H1 (cell line): ENCODE measurements at regions not wholly inside any gene's neighbourhood (a gene's known extent, or its start where the extent isn't known, plus 50 kb on each side); places are given as distances from the start of the nearest gene placed in this dataset.
A peak's percentile ranks its signal among the peaks of the same experiment; 100 is the strongest.

Source experiments
- BRCA1 ChIP-seq: IDR thresholded peaks from 2 replicates; pipeline ENCODE4 v1.6.1; 2012; ENCODE audit warnings: low read depth, low read length, improper control_type of control experiment
- GABPA ChIP-seq: IDR thresholded peaks from 2 replicates; pipeline ENCODE4 v1.6.1; 2011; ENCODE audit warnings: mild to moderate bottlenecking, low read length, moderate library complexity, borderline replicate concordance; ENCODE audit not compliant: insufficient read depth
- NRF1 ChIP-seq: IDR thresholded peaks from 2 replicates; pipeline ENCODE4 v1.6.1; 2011; ENCODE audit warnings: mild to moderate bottlenecking, low read depth, low read length, improper control_type of control experiment
- SP2 ChIP-seq: IDR thresholded peaks from 2 replicates; pipeline ENCODE4 v1.6.1; 2012; ENCODE audit warnings: mild to moderate bottlenecking, low read length, inconsistent platforms
- TF ChIP-seq, protein P1 (sequence below), 3 experiments: IDR thresholded peaks; 1 replicate in 2 of 3; 2 replicates in 1 of 3; pipeline versions ENCODE4 v1.5.1 to v1.6.1; 2011; ENCODE audit warnings: low read length in 3 of 3, mild to moderate bottlenecking in 3 of 3, inconsistent platforms in 2 of 3, low read depth in 1 of 3, moderate library complexity in 1 of 3; ENCODE audit not compliant: insufficient read depth in 1 of 3; ENCODE audit errors: control extremely low read depth in 1 of 3
- TF ChIP-seq, protein P2 (sequence below): IDR thresholded peaks from 2 replicates; pipeline ENCODE4 v1.6.1; 2011; ENCODE audit warnings: low read depth, mild to moderate bottlenecking, low read length; ENCODE audit not compliant: insufficient read depth

- TF ChIP-seq, protein P1, sequence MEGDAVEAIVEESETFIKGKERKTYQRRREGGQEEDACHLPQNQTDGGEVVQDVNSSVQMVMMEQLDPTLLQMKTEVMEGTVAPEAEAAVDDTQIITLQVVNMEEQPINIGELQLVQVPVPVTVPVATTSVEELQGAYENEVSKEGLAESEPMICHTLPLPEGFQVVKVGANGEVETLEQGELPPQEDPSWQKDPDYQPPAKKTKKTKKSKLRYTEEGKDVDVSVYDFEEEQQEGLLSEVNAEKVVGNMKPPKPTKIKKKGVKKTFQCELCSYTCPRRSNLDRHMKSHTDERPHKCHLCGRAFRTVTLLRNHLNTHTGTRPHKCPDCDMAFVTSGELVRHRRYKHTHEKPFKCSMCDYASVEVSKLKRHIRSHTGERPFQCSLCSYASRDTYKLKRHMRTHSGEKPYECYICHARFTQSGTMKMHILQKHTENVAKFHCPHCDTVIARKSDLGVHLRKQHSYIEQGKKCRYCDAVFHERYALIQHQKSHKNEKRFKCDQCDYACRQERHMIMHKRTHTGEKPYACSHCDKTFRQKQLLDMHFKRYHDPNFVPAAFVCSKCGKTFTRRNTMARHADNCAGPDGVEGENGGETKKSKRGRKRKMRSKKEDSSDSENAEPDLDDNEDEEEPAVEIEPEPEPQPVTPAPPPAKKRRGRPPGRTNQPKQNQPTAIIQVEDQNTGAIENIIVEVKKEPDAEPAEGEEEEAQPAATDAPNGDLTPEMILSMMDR (IDR thresholded peaks at IDR 0.05; ENCODE audit: control extremely low read depth in 1 of 3, insufficient read depth in 1 of 3, low read depth in 1 of 3, low read length in 3 of 3), result peak; percentile 28 to 51 (median 51)
- TF ChIP-seq BRCA1 (no peak), NRF1 (no peak), SP2 (no peak), GABPA (no peak)
- TF ChIP-seq, protein P2, sequence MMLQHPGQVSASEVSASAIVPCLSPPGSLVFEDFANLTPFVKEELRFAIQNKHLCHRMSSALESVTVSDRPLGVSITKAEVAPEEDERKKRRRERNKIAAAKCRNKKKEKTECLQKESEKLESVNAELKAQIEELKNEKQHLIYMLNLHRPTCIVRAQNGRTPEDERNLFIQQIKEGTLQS, result no peak
These were observed 225.4 kb upstream of the PDE3A start (continued) for GRCh38 chr12:20142956-20143355.
